SK-N-SH treated with all-trans-retinoic acid at 6 μM for 48 hours (cell line): ENCODE measurements at regions not wholly inside any gene's neighbourhood (a gene's known extent, or its start where the extent isn't known, plus 50 kb on each side); places are given as distances from the start of the nearest gene placed in this dataset.

Experiments used
- ATAC-seq: fragments of 200-7000 bp; cut with Tn5 transposase; 3 replicates; pipeline ENCODE4 v1.9.1; 2020; ENCODE audit warnings: mild to moderate bottlenecking, moderate library complexity
- ARNTL ChIP-seq: fragments of 450-650 bp; formaldehyde crosslinking; IDR thresholded peaks from 2 replicates; pipeline ENCODE4 v1.5.0; 2020; ENCODE audit warnings: low read depth, mild to moderate bottlenecking, moderate library complexity, borderline replicate concordance
- CREB5 ChIP-seq: fragments of 250-450 bp; sonication (Bioruptor Pico); IDR thresholded peaks from 2 replicates; pipeline ENCODE4 v1.5.1; 2020; ENCODE audit warnings: low read depth, mild to moderate bottlenecking, moderate library complexity
- CSRNP3 ChIP-seq: fragments of 250-450 bp; sonication (Bioruptor Pico); IDR thresholded peaks from 2 replicates; pipeline ENCODE4 v1.5.1; 2021; ENCODE audit warnings: mild to moderate bottlenecking, moderate library complexity
- ESRRG ChIP-seq: fragments of 250-450 bp; sonication (Bioruptor Pico); IDR thresholded peaks from 2 replicates; pipeline ENCODE4 v1.6.1; 2021; ENCODE audit warnings: mild to moderate bottlenecking
- GLIS3 ChIP-seq: fragments of 250-450 bp; sonication (Bioruptor Pico); IDR thresholded peaks from 2 replicates; pipeline ENCODE4 v1.5.0; 2020; ENCODE audit warnings: mild to moderate bottlenecking, moderate library complexity
- PATZ1 ChIP-seq: fragments of 250-450 bp; sonication (Bioruptor Pico); IDR thresholded peaks from 2 replicates; pipeline ENCODE4 v1.8.0; 2020; ENCODE audit warnings: mild to moderate bottlenecking, moderate library complexity, borderline replicate concordance
- POU6F1 ChIP-seq: fragments of 250-450 bp; sonication (Bioruptor Pico); IDR thresholded peaks from 2 replicates; pipeline ENCODE4 v1.8.0; 2021; ENCODE audit warnings: low read depth, mild to moderate bottlenecking, moderate library complexity, borderline replicate concordance
- PPARA ChIP-seq: fragments of 250-450 bp; sonication (Bioruptor Pico); IDR thresholded peaks from 2 replicates; pipeline ENCODE4 v1.5.0; 2020; ENCODE audit warnings: mild to moderate bottlenecking, borderline replicate concordance
- RARB ChIP-seq: fragments of 250-450 bp; sonication (Bioruptor Pico); IDR thresholded peaks from 2 replicates; pipeline ENCODE4 v1.8.0; 2021; ENCODE audit warnings: mild to moderate bottlenecking, moderate library complexity
- SNAI2 ChIP-seq: fragments of 250-450 bp; sonication (Bioruptor Pico); IDR thresholded peaks from 2 replicates; pipeline ENCODE4 v1.5.0; 2020; ENCODE audit warnings: mild to moderate bottlenecking, moderate library complexity
- TOX ChIP-seq: fragments of 250-450 bp; sonication (Bioruptor Pico); IDR thresholded peaks from 2 replicates; pipeline ENCODE4 v1.8.0; 2021; ENCODE audit warnings: mild to moderate bottlenecking, moderate library complexity, borderline replicate concordance
- TSHZ2 ChIP-seq: fragments of 250-450 bp; sonication (Bioruptor Pico); IDR thresholded peaks from 2 replicates; pipeline ENCODE4 v1.5.0; 2020; ENCODE audit warnings: mild to moderate bottlenecking, moderate library complexity
- ZC3H10 ChIP-seq: fragments of 250-450 bp; sonication (Bioruptor Pico); IDR thresholded peaks from 2 replicates; pipeline ENCODE4 v1.5.1; 2021; ENCODE audit warnings: mild to moderate bottlenecking, moderate library complexity
- ZFP3 ChIP-seq: fragments of 250-450 bp; sonication (Bioruptor Pico); IDR thresholded peaks from 2 replicates; pipeline ENCODE4 v1.5.0; 2020; ENCODE audit warnings: mild to moderate bottlenecking, moderate library complexity
- ZFP30 ChIP-seq: fragments of 450-650 bp; formaldehyde crosslinking; IDR thresholded peaks from 2 replicates; pipeline ENCODE4 v1.5.0; 2022; ENCODE audit warnings: mild to moderate bottlenecking, moderate library complexity
- ZNF565 ChIP-seq: fragments of 450-650 bp; formaldehyde crosslinking; conservative IDR thresholded peaks from 2 replicates; pipeline ENCODE4 v1.5.0; 2020; ENCODE audit warnings: low read depth, mild to moderate bottlenecking, moderate library complexity
- ZNF8 ChIP-seq: fragments of 450-650 bp; formaldehyde crosslinking; IDR thresholded peaks from 2 replicates; pipeline ENCODE4 v1.5.0; 2020; ENCODE audit warnings: mild to moderate bottlenecking, moderate library complexity

- TF ChIP-seq GLIS3: no peak
- ATAC-seq: no peak
Observed at GRCh38 chr3:182226995-182227394, 515.3 kb downstream of the SOX2 start.

GRCh38 chr3:182233405-182233804, 521.7 kb downstream of the SOX2 start:
- TF ChIP-seq PPARA (CRISPR knock-in tag): no peak
- TF ChIP-seq POU6F1 (CRISPR knock-in tag): no peak
- no peak for TF ChIP-seq CSRNP3 (CRISPR knock-in tag)
- TF ChIP-seq ZFP30 (CRISPR knock-in tag): no peak
- no peak for TF ChIP-seq ZNF8 (CRISPR knock-in tag)
- TF ChIP-seq ZC3H10 (CRISPR knock-in tag): no peak

GRCh38 chr3:182233957-182234356, 522.2 kb downstream of the SOX2 start:
- ATAC-seq: no peak
- no peak for TF ChIP-seq ZC3H10 (CRISPR knock-in tag)
- TF ChIP-seq ZNF565 (CRISPR knock-in tag): no peak
- TF ChIP-seq POU6F1 (CRISPR knock-in tag): no peak
- TF ChIP-seq TOX (CRISPR knock-in tag): no peak
- TF ChIP-seq TSHZ2: no peak
- TF ChIP-seq ZFP3 (CRISPR knock-in tag): no peak
- no peak for TF ChIP-seq CSRNP3 (CRISPR knock-in tag)
- no peak for TF ChIP-seq ESRRG (CRISPR knock-in tag)
- TF ChIP-seq SNAI2 (CRISPR knock-in tag): no peak
- TF ChIP-seq GLIS3: no peak
- no peak for TF ChIP-seq PATZ1 (CRISPR knock-in tag)
- no peak for TF ChIP-seq ARNTL (CRISPR knock-in tag)
- TF ChIP-seq CREB5 (CRISPR knock-in tag): no peak
- no peak for TF ChIP-seq RARB (CRISPR knock-in tag)
- TF ChIP-seq, all 23 proteins: peak for 0

More at GRCh38 chr3:182233405-182233804, 521.7 kb downstream of the SOX2 start:
- ATAC-seq: no peak
